ENCODE measurements at regions not wholly inside any gene's neighbourhood (a gene's known extent, or its start where the extent isn't known, plus 50 kb on each side); places are given as distances from the start of the nearest gene placed in this dataset.

DNA sequence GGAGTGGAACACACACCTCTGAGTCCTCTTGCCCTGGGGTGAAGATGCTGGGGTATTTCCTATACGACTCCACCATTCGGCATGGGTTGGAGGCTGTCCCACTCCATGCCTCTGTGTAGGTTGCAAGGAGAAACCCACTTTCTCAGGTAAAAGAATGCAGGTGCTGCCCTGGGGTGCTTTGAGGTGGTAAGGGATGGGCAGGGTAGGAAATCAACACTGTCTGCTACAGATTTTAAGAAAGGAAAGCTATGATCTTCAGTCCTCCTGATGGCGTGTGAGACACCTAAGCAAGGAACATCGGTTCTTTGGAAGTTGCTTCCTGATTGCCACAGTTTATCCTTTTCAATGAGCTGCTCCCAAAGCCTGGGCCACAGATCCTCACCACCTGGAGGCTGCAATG lies 209.2 kb downstream of the NCK2 start:
- Histone ChIP-seq H2BK120ac (replicated peaks; ENCODE audit: low read depth, low read length) (no peak overlapping the region), H3K27me3 (replicated peaks in 1 of 4; ENCODE audit: control insufficient read depth in 3 of 4, extremely low read depth in 1 of 4, insufficient read depth in 3 of 4, low read length in 3 of 4) (peaks cover 0 to 29% (median 17%) of the 10 kb centered on the region in 4 experiments; a peak in 5 of 7 replicates), H3K79me1 (ENCODE audit: low read depth, low read length) (no peaks in the 10 kb centered on the region), H2AK5ac (ENCODE audit: low read depth, low read length) (no peak overlapping the region), H3K27ac (ENCODE audit: low read depth, low read length) (no peak overlapping the region), H4K20me1 (replicated peaks in 1 of 2; ENCODE audit: control insufficient read depth in 1 of 2, insufficient read depth in 2 of 2, low read length in 2 of 2) (no peaks in the 10 kb centered on the region), H3K79me2 (ENCODE audit: control insufficient read depth in 1 of 2, insufficient read depth in 2 of 2, low read length in 2 of 2) (no peaks in the 10 kb centered on the region), H3K23ac (ENCODE audit: insufficient read length) (no peak overlapping the region), H3K4me2 (ENCODE audit: insufficient read depth in 1 of 2, low read depth in 2 of 2, low read length in 2 of 2) (no peak overlapping the region), H3K4me1 (replicated peaks in 1 of 4; ENCODE audit: control insufficient read depth in 3 of 4, insufficient read depth in 4 of 4, low read length in 3 of 4) (peaks cover 3 to 17% (median 4%) of the 10 kb centered on the region in 4 experiments; a peak in 5 of 7 replicates), H3K23me2 (ENCODE audit: low read depth, low read length) (no peaks in the 10 kb centered on the region), H3K4me3 (ENCODE audit: extremely low read depth in 1 of 4, insufficient read depth in 2 of 4, low read depth in 3 of 4, low read length in 4 of 4) (no peak overlapping the region), H3K4ac (replicated peaks; ENCODE audit: insufficient read length, low read depth, low read length) (no peak overlapping the region), H4K91ac (replicated peaks; ENCODE audit: insufficient read length, low read length) (no peak overlapping the region), H2BK15ac (ENCODE audit: low read length) (no peak overlapping the region), H3K18ac (ENCODE audit: extremely low read depth, low read length) (no peak overlapping the region), H3K14ac (ENCODE audit: insufficient read length) (no peak overlapping the region), H3K36me3 (ENCODE audit: control insufficient read depth in 2 of 4, insufficient read depth in 4 of 4, low read length in 3 of 4) (no peaks in the 10 kb centered on the region), H2BK5ac (ENCODE audit: low read depth, low read length) (no peak overlapping the region), H2BK20ac (ENCODE audit: low read length) (no peak overlapping the region), H2BK12ac (ENCODE audit: low read depth, low read length) (no peak overlapping the region), H4K5ac (ENCODE audit: insufficient read length, low read depth, low read length) (no peak overlapping the region), H4K8ac (ENCODE audit: extremely low read depth, insufficient read depth, low read length) (no peak overlapping the region), H3K9me3 (ENCODE audit: insufficient read depth in 2 of 2, low read depth in 1 of 2, low read length in 1 of 2) (peaks cover 0 to 7% of the 10 kb centered on the region in 2 experiments; a peak in 1 of 4 replicates), H3K9ac (replicated peaks in 1 of 4; ENCODE audit: extremely low read depth in 1 of 4, low read depth in 3 of 4, low read length in 3 of 4) (no peak overlapping the region), H3K56ac (replicated peaks; ENCODE audit: insufficient read length, low read depth, low read length) (no peak overlapping the region), H2AFZ (ENCODE audit: low read length) (no peak overlapping the region)
- 98% methylated on average over 4 of the region's 4 CpGs; no CpG with 5 or more reads in 1 of the 2 experiments for WGBS, 2 experiments (ENCODE audit: extremely low coverage in 1 of 2, insufficient coverage in 1 of 2, insufficient read length in 1 of 2, insufficient replicate concordance in 2 of 2, low coverage in 1 of 2, low lambda C conversion rate in 2 of 2, missing lambda C conversion rate in 1 of 2)
- ChIA-PET CTCF (ENCODE audit: partially characterized antibody) (interaction anchor here (0.9 to 1.9 kb wide), 3 partner anchors 12 to 435 kb away, joined by 3 to 7 read pairs (median 3); no protein-coding TSS in a partner anchor), POLR2A (ENCODE audit: partially characterized antibody) (no interaction called here)
- FAIRE-seq (no peak), DNase-seq (ENCODE audit: low read depth in 1 of 2, low spot score in 2 of 2) (no peak)
- TF ChIP-seq BACH1 (IDR thresholded peaks at IDR 0.05; ENCODE audit: low read length), result no peak
- no peak for TF ChIP-seq RXRA (IDR thresholded peaks at IDR 0.05; ENCODE audit: insufficient read depth, low read depth, low read length)
- no peak for TF ChIP-seq CBX5 (IDR thresholded peaks at IDR 0.05; ENCODE audit: low read depth, low read length)
- no peak for TF ChIP-seq HDAC2 (IDR thresholded peaks at IDR 0.05; ENCODE audit: borderline replicate concordance in 1 of 2, low read depth in 2 of 2, low read length in 2 of 2)

Data from H1 (cell line).